MM.1S (cell line): ENCODE measurements at regions not wholly inside any gene's neighbourhood (a gene's known extent, or its start where the extent isn't known, plus 50 kb on each side); places are given as distances from the start of the nearest gene placed in this dataset.

Experiments used
- CTCF ChIP-seq: fragments of 300-600 bp; sonication (generic); IDR thresholded peaks from 2 replicates; pipeline ENCODE4 v1.5.1; 2016; ENCODE audit warnings: antibody characterized with exemption, low read length, mixed read lengths
- EZH2 ChIP-seq: fragments of 300-600 bp; sonication (generic); optimal IDR thresholded peaks from 2 replicates; pipeline ENCODE3; 2017; ENCODE audit warnings: low read depth, mild to moderate bottlenecking, antibody characterized with exemption, low read length, mixed read lengths
- EZH2phosphoT487 ChIP-seq: fragments of 300-600 bp; sonication (generic); IDR thresholded peaks from 2 replicates; pipeline ENCODE4 v1.6.1; 2018; ENCODE audit warnings: antibody characterized with exemption, low read length

DNA sequence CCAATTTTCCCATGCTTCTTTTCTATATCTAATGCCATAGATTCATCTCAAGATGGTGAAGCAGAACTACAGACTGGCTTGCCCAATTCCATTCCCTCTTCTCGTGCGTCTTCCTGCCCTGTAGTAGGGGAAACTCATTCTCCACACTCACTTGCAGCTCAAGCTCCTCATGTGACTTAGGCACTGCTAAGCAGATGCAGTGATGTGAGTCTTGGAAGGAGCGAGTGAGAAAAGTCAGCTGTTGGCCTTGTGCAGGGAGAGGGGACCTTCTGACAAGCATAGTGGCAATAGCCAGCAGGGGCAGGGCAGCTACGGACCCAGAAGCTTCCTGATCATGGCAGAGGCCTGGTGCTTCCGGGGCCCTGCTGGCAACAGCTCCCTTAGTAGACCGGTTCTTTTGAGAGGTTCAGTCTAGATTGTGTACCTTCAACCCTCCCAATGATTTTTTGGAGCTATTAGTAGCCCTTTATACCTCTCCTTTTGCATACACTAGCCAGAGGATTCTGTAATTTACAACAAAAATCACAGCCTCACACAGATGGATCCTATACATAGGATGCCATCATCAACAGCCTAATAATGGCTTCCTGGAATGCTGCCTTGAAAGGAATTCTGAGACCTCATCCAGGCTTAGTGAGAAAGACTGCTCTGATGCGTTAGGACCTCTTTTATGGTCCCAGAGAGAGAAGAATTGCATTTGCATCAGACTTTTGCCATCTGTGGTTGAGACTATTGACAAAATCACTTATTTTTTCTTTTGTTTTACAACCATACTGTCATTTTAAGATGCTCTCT is 121.5 kb upstream of the RIPOR2 start:
- TF ChIP-seq CTCF (no peak), EZH2phosphoT487 (no peak), EZH2 (no peak)
